IMR-90 (cell line): ENCODE measurements at regions not wholly inside any gene's neighbourhood (a gene's known extent, or its start where the extent isn't known, plus 50 kb on each side); places are given as distances from the start of the nearest gene placed in this dataset.

Experiments used
- POLR2A ChIP-seq: IDR thresholded peaks from 2 replicates; pipeline ENCODE4 v1.6.1; 2012; ENCODE audit warnings: mild to moderate bottlenecking, low read depth, low read length
- RAD21 ChIP-seq: IDR thresholded peaks from 2 replicates; pipeline ENCODE4 v1.6.1; 2012; ENCODE audit warnings: low read length, improper control_type of control experiment
- TF ChIP-seq, protein P1 (sequence below): conservative IDR thresholded peaks from 2 replicates; pipeline ENCODE4 v1.5.1; 2012; ENCODE audit warnings: mild to moderate bottlenecking, low read depth, low read length, improper control_type of control experiment

DNA sequence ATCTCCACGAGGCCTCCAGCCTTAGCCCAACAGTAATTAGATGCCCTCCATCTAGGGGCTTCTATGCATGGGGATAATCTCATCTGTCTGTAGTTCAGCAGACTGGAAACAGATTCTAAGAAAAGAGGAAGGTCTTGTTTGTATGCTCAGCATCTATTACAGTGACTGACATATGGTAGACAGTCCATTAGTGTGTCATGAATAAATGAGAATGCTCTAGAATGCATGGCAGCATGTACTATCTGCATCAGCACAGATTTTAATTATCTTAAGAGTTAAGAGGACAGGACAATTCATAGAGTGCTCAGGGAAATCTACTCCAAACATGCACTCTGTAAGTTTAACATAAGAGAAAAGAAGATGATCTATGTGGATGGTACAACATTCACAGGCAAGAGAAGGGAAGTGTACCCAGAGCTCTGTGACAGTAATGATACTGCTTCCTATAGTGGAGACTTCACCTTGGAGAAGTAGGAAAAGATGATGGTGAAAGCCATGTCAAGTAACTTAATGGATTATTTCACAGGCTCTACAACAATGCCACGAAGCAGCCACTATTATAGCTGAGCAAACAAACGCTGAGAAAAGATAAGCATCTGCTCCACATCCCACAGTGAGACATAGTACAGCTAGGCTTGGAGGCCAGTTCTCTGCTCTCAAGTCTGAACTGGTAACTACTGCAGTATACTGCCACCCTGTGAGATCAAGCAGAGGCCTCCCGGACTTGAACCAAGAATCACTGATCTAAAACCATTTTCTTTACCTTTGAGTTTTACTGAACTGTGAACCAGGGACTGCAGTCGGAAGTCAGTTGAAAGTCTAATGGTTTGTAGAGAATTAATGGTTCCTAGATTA lies 309.2 kb upstream of the SPTLC3 start:
- TF ChIP-seq, protein P1, sequence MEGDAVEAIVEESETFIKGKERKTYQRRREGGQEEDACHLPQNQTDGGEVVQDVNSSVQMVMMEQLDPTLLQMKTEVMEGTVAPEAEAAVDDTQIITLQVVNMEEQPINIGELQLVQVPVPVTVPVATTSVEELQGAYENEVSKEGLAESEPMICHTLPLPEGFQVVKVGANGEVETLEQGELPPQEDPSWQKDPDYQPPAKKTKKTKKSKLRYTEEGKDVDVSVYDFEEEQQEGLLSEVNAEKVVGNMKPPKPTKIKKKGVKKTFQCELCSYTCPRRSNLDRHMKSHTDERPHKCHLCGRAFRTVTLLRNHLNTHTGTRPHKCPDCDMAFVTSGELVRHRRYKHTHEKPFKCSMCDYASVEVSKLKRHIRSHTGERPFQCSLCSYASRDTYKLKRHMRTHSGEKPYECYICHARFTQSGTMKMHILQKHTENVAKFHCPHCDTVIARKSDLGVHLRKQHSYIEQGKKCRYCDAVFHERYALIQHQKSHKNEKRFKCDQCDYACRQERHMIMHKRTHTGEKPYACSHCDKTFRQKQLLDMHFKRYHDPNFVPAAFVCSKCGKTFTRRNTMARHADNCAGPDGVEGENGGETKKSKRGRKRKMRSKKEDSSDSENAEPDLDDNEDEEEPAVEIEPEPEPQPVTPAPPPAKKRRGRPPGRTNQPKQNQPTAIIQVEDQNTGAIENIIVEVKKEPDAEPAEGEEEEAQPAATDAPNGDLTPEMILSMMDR = no peak
- TF ChIP-seq RAD21 (no peak), POLR2A (no peak)
